Neural cell (in vitro differentiated cells): ENCODE measurements at regions not wholly inside any gene's neighbourhood (a gene's known extent, or its start where the extent isn't known, plus 50 kb on each side); places are given as distances from the start of the nearest gene placed in this dataset.

Source experiments
- H2AFZ ChIP-seq: fragments of 200-600, 300-800 bp; sonication (generic), shearing (Covaris generic); 2 replicates; pipeline ENCODE4 v1.6.0; 2014; ENCODE audit warnings: low read depth, mild to moderate bottlenecking, antibody characterized with exemption, low read length, moderate library complexity
- H3F3A ChIP-seq: fragments of 200-600 bp; shearing (Covaris generic); 2 replicates; pipeline ENCODE4 v1.6.1; 2016; ENCODE audit warnings: mild to moderate bottlenecking, moderate library complexity, mixed read lengths, antibody characterized with exemption, low read length; ENCODE audit not compliant: insufficient read depth, poor library complexity, severe bottlenecking
- H3K27ac ChIP-seq: fragments of 200-600, 300-800 bp; sonication (generic), shearing (Covaris generic); 2 replicates; pipeline ENCODE4 v1.5.1; 2014; ENCODE audit warnings: mild to moderate bottlenecking, low read length, moderate library complexity
- H3K27me3 ChIP-seq: fragments of 300-800, 200-600 bp; sonication (generic), shearing (Covaris generic); 2 replicates; pipeline ENCODE4 v1.6.0; 2014; ENCODE audit warnings: mild to moderate bottlenecking, low read depth, low read length, moderate library complexity; ENCODE audit not compliant: insufficient read depth
- H3K36me3 ChIP-seq: fragments of 300-800, 200-600 bp; sonication (generic), shearing (Covaris generic); 2 replicates; pipeline ENCODE4 v1.5.1; 2014; ENCODE audit warnings: mild to moderate bottlenecking, antibody characterized with exemption, low read length, moderate library complexity; ENCODE audit not compliant: insufficient read depth
- H3K4me2 ChIP-seq: fragments of 300-800, 200-600 bp; sonication (generic), shearing (Covaris generic); 2 replicates; pipeline ENCODE4 v1.6.0; 2014; ENCODE audit warnings: mild to moderate bottlenecking, low read length
- H3K4me3 ChIP-seq: fragments of 300-800, 200-600 bp; sonication (generic), shearing (Covaris generic); 2 replicates; pipeline ENCODE4 v1.5.1; 2014; ENCODE audit warnings: mild to moderate bottlenecking, low read length, moderate library complexity
- H3K79me2 ChIP-seq: fragments of 200-600 bp; shearing (Covaris generic); replicated peaks from 2 replicates; pipeline ENCODE4 v1.6.0; 2014; ENCODE audit warnings: mild to moderate bottlenecking, low read length, moderate library complexity; ENCODE audit not compliant: insufficient read depth
- H3K9ac ChIP-seq: fragments of 300-800, 200-600 bp; sonication (generic), shearing (Covaris generic); 2 replicates; pipeline ENCODE4 v1.6.1; 2016; ENCODE audit warnings: mild to moderate bottlenecking, low read length, mixed read lengths
- H3K9me2 ChIP-seq: fragments of 200-600 bp; shearing (Covaris generic); 2 replicates; pipeline ENCODE4 v1.6.1; 2016; ENCODE audit warnings: mild to moderate bottlenecking, low read length, mixed read lengths; ENCODE audit not compliant: insufficient read depth
- H3K9me3 ChIP-seq: fragments of 200-600, 300-800 bp; sonication (generic), shearing (Covaris generic); 2 replicates; pipeline ENCODE4 v1.6.1; 2016; ENCODE audit warnings: mild to moderate bottlenecking, mixed run types, low read length, moderate library complexity, mixed read lengths
- H4K20me1 ChIP-seq: fragments of 200-600 bp; shearing (Covaris generic); 2 replicates; pipeline ENCODE4 v1.6.1; 2016; ENCODE audit warnings: mild to moderate bottlenecking, mixed run types; ENCODE audit not compliant: insufficient read depth
- CTCF ChIP-seq: fragments of 450-650 bp; IDR thresholded peaks from 2 replicates; pipeline ENCODE4 v1.5.1; 2014; ENCODE audit warnings: antibody characterized with exemption, mild to moderate bottlenecking, moderate library complexity; ENCODE audit not compliant: poor library complexity, severe bottlenecking
- EP300 ChIP-seq: fragments of 450-650 bp; conservative IDR thresholded peaks from 2 replicates; pipeline ENCODE4 v1.6.1; 2014; ENCODE audit warnings: antibody characterized with exemption, mild to moderate bottlenecking, moderate library complexity; ENCODE audit not compliant: poor library complexity, severe bottlenecking
- EZH2 ChIP-seq: fragments of 200-600, 300-800 bp; shearing (Covaris generic), sonication (generic); IDR thresholded peaks from 2 replicates; pipeline ENCODE4 v1.6.1; 2014; ENCODE audit warnings: antibody characterized with exemption, low read length, borderline replicate concordance, mild to moderate bottlenecking; ENCODE audit not compliant: insufficient read depth, poor library complexity, severe bottlenecking
- MXI1 ChIP-seq: fragments of 450-650 bp; conservative IDR thresholded peaks from 2 replicates; pipeline ENCODE4 v1.6.1; 2014; ENCODE audit warnings: antibody characterized with exemption, mild to moderate bottlenecking; ENCODE audit not compliant: poor library complexity, severe bottlenecking
- POLR2AphosphoS5 ChIP-seq: IDR thresholded peaks from 2 replicates; pipeline ENCODE4 v1.6.1; 2012
- RAD21 ChIP-seq: fragments of 450-650 bp; conservative IDR thresholded peaks from 2 replicates; pipeline ENCODE4 v1.6.1; 2014; ENCODE audit warnings: antibody characterized with exemption, mild to moderate bottlenecking, moderate library complexity
- REST ChIP-seq: IDR thresholded peaks from 2 replicates; pipeline ENCODE4 v1.6.1; 2012; ENCODE audit warnings: borderline replicate concordance
- SMC3 ChIP-seq: fragments of 450-650 bp; conservative IDR thresholded peaks from 2 replicates; pipeline ENCODE4 v1.6.1; 2014; ENCODE audit warnings: antibody characterized with exemption, mild to moderate bottlenecking, moderate library complexity; ENCODE audit not compliant: poor library complexity
- TAF1 ChIP-seq: IDR thresholded peaks from 2 replicates; pipeline ENCODE4 v1.6.1; 2012; ENCODE audit warnings: low read depth

GRCh38 chr6:50198245-50198644 is 148.5 kb upstream of the DEFB112 start:
- H3F3A ChIP-seq: no peaks in the 10 kb centered on the region
- no peak overlapping the region for H3K9ac ChIP-seq
- no peak overlapping the region for H3K4me2 ChIP-seq
- TF ChIP-seq EZH2: no peak
- no peak for TF ChIP-seq CTCF
- no peak for TF ChIP-seq POLR2AphosphoS5
- no peak for TF ChIP-seq RAD21
- no peak for TF ChIP-seq EP300
- TF ChIP-seq TAF1: no peak
- no peak for TF ChIP-seq REST
- no peak for TF ChIP-seq MXI1
- no peak for TF ChIP-seq SMC3
- no peaks in the 10 kb centered on the region for H3K79me2 ChIP-seq
- H3K9me2 ChIP-seq: no peaks in the 10 kb centered on the region
- no peak overlapping the region for H2AFZ ChIP-seq
- no peaks in the 10 kb centered on the region for H3K9me3 ChIP-seq
- H3K36me3 ChIP-seq: no peaks in the 10 kb centered on the region
- no peak overlapping the region for H3K27ac ChIP-seq
- H3K4me3 ChIP-seq: no peak overlapping the region
- H3K27me3 ChIP-seq: no peaks in the 10 kb centered on the region
- H4K20me1 ChIP-seq: no peaks in the 10 kb centered on the region

- Histone ChIP-seq H4K20me1 (no peaks in the 10 kb centered on the region), H3K27ac (no peak overlapping the region), H3K79me2 (no peaks in the 10 kb centered on the region), H3K4me2 (no peak overlapping the region), H3K9me3 (no peaks in the 10 kb centered on the region), H3K4me3 (no peak overlapping the region), H3K36me3 (no peaks in the 10 kb centered on the region), H3K9ac (no peak overlapping the region), H3F3A (no peaks in the 10 kb centered on the region), H2AFZ (no peak overlapping the region), H3K27me3 (no peaks in the 10 kb centered on the region), H3K9me2 (no peaks in the 10 kb centered on the region)
- TF ChIP-seq RAD21 (no peak), POLR2AphosphoS5 (no peak), EZH2 (no peak), REST (no peak), CTCF (no peak), TAF1 (no peak), SMC3 (no peak)
These were observed 153.0 kb upstream of the DEFB112 start for GRCh38 chr6:50202766-50203165.
